ENCODE measurements at regions not wholly inside any gene's neighbourhood (a gene's known extent, or its start where the extent isn't known, plus 50 kb on each side); places are given as distances from the start of the nearest gene placed in this dataset.

DNA sequence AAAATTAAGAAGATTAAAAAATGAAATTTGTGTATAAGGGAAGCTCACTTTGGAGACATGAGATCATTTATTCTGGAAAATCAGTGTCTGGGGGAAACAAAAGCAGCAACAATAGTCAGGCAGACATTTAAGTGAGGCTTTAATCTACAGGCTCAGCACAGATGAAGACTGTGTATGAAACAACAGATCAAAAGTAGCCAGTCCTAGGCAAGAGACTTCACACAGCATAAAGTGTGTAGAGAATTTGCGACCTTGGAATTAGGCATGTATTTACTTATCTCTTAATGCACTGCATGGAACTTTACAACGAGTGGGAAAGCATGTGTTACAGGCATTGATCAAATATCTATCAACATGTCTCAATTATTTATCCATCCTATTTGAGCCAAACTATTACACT, 1099.9 kb downstream of the PLA2G4A start:
- no peaks in the 10 kb centered on the region for H3K36me3 ChIP-seq (ENCODE audit: insufficient read depth, low read length)
- H3K4me3 ChIP-seq (ENCODE audit: low read depth, low read length, poor library complexity, severe bottlenecking), result no peak overlapping the region
- H3K4me1 ChIP-seq (ENCODE audit: insufficient read depth, low read length, severe bottlenecking), result no peaks in the 10 kb centered on the region
- no peaks in the 10 kb centered on the region for H3F3A ChIP-seq (ENCODE audit: insufficient read depth, low read length)
- H3K27ac ChIP-seq (ENCODE audit: low read depth, low read length, poor library complexity, severe bottlenecking), result no peak overlapping the region
- no peaks in the 10 kb centered on the region for H3K9me2 ChIP-seq (ENCODE audit: low read depth, low read length)
- no peaks in the 10 kb centered on the region for H3K27me3 ChIP-seq (ENCODE audit: insufficient read depth, low read length)
- H3K4me2 ChIP-seq (ENCODE audit: low read length), result no peak overlapping the region
- no peak for TF ChIP-seq EZH2 (IDR thresholded peaks at IDR 0.05; ENCODE audit: borderline replicate concordance, low read length)
- TF ChIP-seq, protein P1, sequence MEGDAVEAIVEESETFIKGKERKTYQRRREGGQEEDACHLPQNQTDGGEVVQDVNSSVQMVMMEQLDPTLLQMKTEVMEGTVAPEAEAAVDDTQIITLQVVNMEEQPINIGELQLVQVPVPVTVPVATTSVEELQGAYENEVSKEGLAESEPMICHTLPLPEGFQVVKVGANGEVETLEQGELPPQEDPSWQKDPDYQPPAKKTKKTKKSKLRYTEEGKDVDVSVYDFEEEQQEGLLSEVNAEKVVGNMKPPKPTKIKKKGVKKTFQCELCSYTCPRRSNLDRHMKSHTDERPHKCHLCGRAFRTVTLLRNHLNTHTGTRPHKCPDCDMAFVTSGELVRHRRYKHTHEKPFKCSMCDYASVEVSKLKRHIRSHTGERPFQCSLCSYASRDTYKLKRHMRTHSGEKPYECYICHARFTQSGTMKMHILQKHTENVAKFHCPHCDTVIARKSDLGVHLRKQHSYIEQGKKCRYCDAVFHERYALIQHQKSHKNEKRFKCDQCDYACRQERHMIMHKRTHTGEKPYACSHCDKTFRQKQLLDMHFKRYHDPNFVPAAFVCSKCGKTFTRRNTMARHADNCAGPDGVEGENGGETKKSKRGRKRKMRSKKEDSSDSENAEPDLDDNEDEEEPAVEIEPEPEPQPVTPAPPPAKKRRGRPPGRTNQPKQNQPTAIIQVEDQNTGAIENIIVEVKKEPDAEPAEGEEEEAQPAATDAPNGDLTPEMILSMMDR (IDR thresholded peaks at IDR 0.05; ENCODE audit: low read length), result no peak
- H2AFZ ChIP-seq (ENCODE audit: low read length), result no peak overlapping the region
- no peak overlapping the region for H3K9ac ChIP-seq (ENCODE audit: low read length)
- no peaks in the 10 kb centered on the region for H3K9me3 ChIP-seq (ENCODE audit: low read length)
- no peaks in the 10 kb centered on the region for H4K20me1 ChIP-seq (ENCODE audit: insufficient read depth, low read length)
- no peaks in the 10 kb centered on the region for H3K79me2 ChIP-seq (ENCODE audit: insufficient read depth, low read length)

- H3K79me2 ChIP-seq (ENCODE audit: insufficient read depth, low read length), result no peaks in the 10 kb centered on the region
- no peak for TF ChIP-seq EZH2 (IDR thresholded peaks at IDR 0.05; ENCODE audit: borderline replicate concordance, low read length)
- TF ChIP-seq, protein P1 (IDR thresholded peaks at IDR 0.05; ENCODE audit: low read length), result no peak
- no peak overlapping the region for H3K4me3 ChIP-seq (ENCODE audit: low read depth, low read length, poor library complexity, severe bottlenecking)
- no peak overlapping the region for H3K4me2 ChIP-seq (ENCODE audit: low read length)
- no peaks in the 10 kb centered on the region for H3K4me1 ChIP-seq (ENCODE audit: insufficient read depth, low read length, severe bottlenecking)
- H3K27me3 ChIP-seq (ENCODE audit: insufficient read depth, low read length), result no peaks in the 10 kb centered on the region
- no peak overlapping the region for H2AFZ ChIP-seq (ENCODE audit: low read length)
- no peak overlapping the region for H3K9ac ChIP-seq (ENCODE audit: low read length)
- H3K9me2 ChIP-seq (ENCODE audit: low read depth, low read length), result no peaks in the 10 kb centered on the region
- H3K36me3 ChIP-seq (ENCODE audit: insufficient read depth, low read length), result no peaks in the 10 kb centered on the region
- H3K9me3 ChIP-seq (ENCODE audit: low read length), result no peaks in the 10 kb centered on the region
- H3K27ac ChIP-seq (ENCODE audit: low read depth, low read length, poor library complexity, severe bottlenecking), result no peak overlapping the region
- no peaks in the 10 kb centered on the region for H3F3A ChIP-seq (ENCODE audit: insufficient read depth, low read length)
- H4K20me1 ChIP-seq (ENCODE audit: insufficient read depth, low read length), result no peaks in the 10 kb centered on the region
These were observed 1103.0 kb downstream of the PLA2G4A start for GRCh38 chr1:187931776-187932175.

DNA sequence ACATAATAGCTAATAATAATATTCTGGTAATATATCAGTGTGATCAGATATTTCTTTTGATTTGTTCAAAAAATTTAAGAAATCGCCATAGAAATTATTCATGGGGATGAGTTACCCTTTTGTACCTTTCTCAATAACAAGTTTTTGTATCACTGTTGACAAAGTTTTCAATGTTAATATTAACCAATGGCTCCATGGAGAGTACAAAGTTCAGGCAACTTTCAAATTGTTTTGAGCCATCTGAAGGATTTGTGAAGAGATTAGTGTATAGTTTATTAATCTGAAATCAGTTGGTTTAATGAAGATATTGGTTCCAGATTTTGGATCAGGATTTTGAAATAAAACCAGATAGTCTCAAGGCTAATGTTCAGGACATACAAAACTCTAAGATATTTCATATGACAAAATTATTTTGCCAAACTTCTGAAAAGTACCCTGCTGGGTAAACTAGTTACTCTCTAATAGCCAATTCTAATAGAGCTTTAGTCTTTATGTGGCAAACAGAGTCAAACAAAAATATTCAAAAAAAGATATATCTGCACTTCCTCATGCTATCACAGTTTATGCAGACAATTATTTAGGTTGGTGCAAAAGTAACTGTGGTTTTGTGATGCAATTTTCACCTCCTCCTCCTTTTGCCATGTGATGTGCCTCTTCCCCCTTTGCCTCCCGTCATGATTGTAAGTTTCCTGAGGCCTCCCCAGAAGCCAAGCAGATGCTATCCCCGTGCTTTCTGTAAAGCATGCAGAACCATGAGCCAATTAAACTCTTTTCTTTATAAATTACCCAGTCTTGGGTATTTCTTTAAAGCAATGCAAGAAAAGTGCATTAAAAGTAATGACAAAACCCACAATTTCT, 1105.0 kb downstream of the PLA2G4A start:
- H3K9ac ChIP-seq (ENCODE audit: low read length), result no peak overlapping the region
- TF ChIP-seq, protein P1 (IDR thresholded peaks at IDR 0.05; ENCODE audit: low read length), result no peak
- TF ChIP-seq EZH2 (IDR thresholded peaks at IDR 0.05; ENCODE audit: borderline replicate concordance, low read length), result no peak

More for the DNA sequence above, 1105.0 kb downstream of the PLA2G4A start:
- Histone ChIP-seq H3K9me3 (ENCODE audit: low read length) (no peaks in the 10 kb centered on the region), H3K4me1 (ENCODE audit: insufficient read depth, low read length, severe bottlenecking) (no peaks in the 10 kb centered on the region), H3K27me3 (ENCODE audit: insufficient read depth, low read length) (no peaks in the 10 kb centered on the region), H3K79me2 (ENCODE audit: insufficient read depth, low read length) (no peaks in the 10 kb centered on the region), H3K4me3 (ENCODE audit: low read depth, low read length, poor library complexity, severe bottlenecking) (no peak overlapping the region), H3F3A (ENCODE audit: insufficient read depth, low read length) (no peaks in the 10 kb centered on the region), H3K27ac (ENCODE audit: low read depth, low read length, poor library complexity, severe bottlenecking) (no peak overlapping the region), H3K9me2 (ENCODE audit: low read depth, low read length) (no peaks in the 10 kb centered on the region), H4K20me1 (ENCODE audit: insufficient read depth, low read length) (no peaks in the 10 kb centered on the region), H2AFZ (ENCODE audit: low read length) (no peak overlapping the region), H3K4me2 (ENCODE audit: low read length) (no peak overlapping the region), H3K36me3 (ENCODE audit: insufficient read depth, low read length) (no peaks in the 10 kb centered on the region)
